ENCODE measurements at regions not wholly inside any gene's neighbourhood (a gene's known extent, or its start where the extent isn't known, plus 50 kb on each side); places are given as distances from the start of the nearest gene placed in this dataset.

DNA sequence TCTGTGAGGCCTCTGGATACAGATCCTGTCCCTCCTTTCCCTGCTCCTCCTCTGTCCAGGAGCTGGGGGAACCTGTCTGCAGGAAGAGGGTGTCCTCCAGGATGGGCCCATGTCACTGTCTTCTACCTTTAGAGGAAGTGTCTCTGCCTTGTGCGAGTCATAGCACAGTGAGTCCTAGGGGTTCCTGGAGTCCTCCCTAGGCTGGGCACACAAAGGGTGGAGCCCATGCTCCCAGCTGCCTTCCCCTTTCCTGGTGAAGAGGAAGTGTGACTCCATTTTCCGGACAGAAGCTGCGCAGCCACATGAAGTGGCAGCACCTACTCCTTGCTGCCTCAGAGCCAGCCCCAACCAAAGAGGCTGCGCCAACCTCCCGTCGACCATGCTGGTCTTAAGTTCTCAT, 112.2 kb downstream of the CTTN start:
- Histone ChIP-seq H3K9me2 (ENCODE audit: insufficient read depth) (no peaks in the 10 kb centered on the region), H3F3A (ENCODE audit: insufficient read depth, low read depth) (peaks cover 12% of the 10 kb centered on the region; the same call in 1 of the 2 replicates), H3K27me3 (ENCODE audit: insufficient read depth, low read depth) (no peaks in the 10 kb centered on the region), H3K4me2 (no peak overlapping the region), H3K4me3 (no peak overlapping the region), H4K20me1 (ENCODE audit: insufficient read depth) (peaks cover 7% of the 10 kb centered on the region), H2AFZ (no peak overlapping the region), H3K9me3 (ENCODE audit: insufficient read depth, low read depth) (peaks cover 13% of the 10 kb centered on the region), H3K27ac (no peak overlapping the region), H3K36me3 (ENCODE audit: low read depth) (no peaks in the 10 kb centered on the region), H3K79me2 (ENCODE audit: low read depth) (no peaks in the 10 kb centered on the region), H3K4me1 (replicated peaks; ENCODE audit: insufficient read depth) (peaks cover 5% of the 10 kb centered on the region; the same call in 1 of the 2 replicates)
- intact Hi-C loops (cut with micrococcal nuclease; ENCODE audit: unreplicated experiment): no loop called here
- BruUV-seq (replicated peaks): no TSS peak
- DNase-seq: no peak
- ChIA-PET POLR2A (ENCODE audit: unreplicated experiment) (no interaction called here), CTCF (no interaction called here)
- no peak for TF ChIP-seq EZH2 (IDR thresholded peaks at IDR 0.05; ENCODE audit: low read depth)

DNA sequence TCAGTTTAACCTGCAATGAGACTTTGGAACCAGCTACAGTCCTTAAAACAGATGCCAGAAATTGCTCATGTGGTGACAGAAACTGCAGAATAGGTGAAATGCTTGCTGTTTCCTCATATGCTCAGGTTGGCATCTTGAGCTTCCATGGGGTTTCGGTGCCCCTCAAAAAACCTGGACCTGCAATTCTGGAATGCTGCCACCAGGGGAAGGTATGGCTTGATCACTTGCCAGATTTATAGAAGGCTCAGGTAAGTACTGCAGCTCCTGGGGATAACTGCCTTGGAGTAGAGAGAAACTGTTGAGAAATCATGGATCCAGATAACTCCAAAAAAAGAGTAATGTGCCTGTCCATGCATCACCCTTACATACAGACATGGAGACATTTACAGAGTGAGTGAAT, 113.0 kb downstream of the CTTN start:
- Histone ChIP-seq H3K4me1 (replicated peaks; ENCODE audit: insufficient read depth) (peaks cover 5% of the 10 kb centered on the region; the same call in 1 of the 2 replicates), H3K9me2 (ENCODE audit: insufficient read depth) (no peaks in the 10 kb centered on the region), H3K36me3 (ENCODE audit: low read depth) (no peaks in the 10 kb centered on the region), H3K9me3 (ENCODE audit: insufficient read depth, low read depth) (peaks cover 13% of the 10 kb centered on the region), H2AFZ (no peak overlapping the region), H4K20me1 (ENCODE audit: insufficient read depth) (peaks cover 3% of the 10 kb centered on the region), H3K4me2 (no peak overlapping the region), H3F3A (ENCODE audit: insufficient read depth, low read depth) (peaks cover 12% of the 10 kb centered on the region; the same call in 1 of the 2 replicates), H3K27me3 (ENCODE audit: insufficient read depth, low read depth) (no peaks in the 10 kb centered on the region), H3K27ac (no peak overlapping the region), H3K79me2 (ENCODE audit: low read depth) (no peaks in the 10 kb centered on the region), H3K4me3 (no peak overlapping the region)
- intact Hi-C loops (cut with micrococcal nuclease; ENCODE audit: unreplicated experiment): no loop called here
- BruUV-seq (replicated peaks): no TSS peak
- TF ChIP-seq, protein P1, sequence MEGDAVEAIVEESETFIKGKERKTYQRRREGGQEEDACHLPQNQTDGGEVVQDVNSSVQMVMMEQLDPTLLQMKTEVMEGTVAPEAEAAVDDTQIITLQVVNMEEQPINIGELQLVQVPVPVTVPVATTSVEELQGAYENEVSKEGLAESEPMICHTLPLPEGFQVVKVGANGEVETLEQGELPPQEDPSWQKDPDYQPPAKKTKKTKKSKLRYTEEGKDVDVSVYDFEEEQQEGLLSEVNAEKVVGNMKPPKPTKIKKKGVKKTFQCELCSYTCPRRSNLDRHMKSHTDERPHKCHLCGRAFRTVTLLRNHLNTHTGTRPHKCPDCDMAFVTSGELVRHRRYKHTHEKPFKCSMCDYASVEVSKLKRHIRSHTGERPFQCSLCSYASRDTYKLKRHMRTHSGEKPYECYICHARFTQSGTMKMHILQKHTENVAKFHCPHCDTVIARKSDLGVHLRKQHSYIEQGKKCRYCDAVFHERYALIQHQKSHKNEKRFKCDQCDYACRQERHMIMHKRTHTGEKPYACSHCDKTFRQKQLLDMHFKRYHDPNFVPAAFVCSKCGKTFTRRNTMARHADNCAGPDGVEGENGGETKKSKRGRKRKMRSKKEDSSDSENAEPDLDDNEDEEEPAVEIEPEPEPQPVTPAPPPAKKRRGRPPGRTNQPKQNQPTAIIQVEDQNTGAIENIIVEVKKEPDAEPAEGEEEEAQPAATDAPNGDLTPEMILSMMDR (conservative IDR thresholded peaks at IDR 0.05): peak; percentile 51; the same call in 1 of the 2 replicates
- no peak for TF ChIP-seq EZH2 (IDR thresholded peaks at IDR 0.05; ENCODE audit: low read depth)
- ChIA-PET CTCF (no interaction called here), POLR2A (ENCODE audit: unreplicated experiment) (no interaction called here)
- DNase-seq: no peak

DNA sequence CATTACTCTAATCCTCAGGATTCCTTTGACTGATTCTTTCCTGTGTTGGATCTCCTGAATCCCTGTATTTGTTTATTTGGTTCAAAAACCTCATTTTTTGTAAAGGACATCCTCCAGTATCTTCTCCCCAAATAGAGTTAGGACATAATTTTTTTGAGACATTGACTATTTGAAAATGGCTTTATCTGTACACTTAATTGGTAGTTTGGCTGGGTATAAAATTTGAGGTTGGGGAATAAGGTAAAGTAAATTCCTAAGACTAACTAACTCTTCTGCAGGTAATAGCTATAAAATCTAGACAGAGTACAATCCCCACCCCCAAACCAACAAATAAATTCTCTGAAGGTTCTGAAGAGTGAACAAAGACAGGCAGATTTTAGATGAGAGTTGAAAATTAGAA, 114.4 kb downstream of the CTTN start:
- no peak overlapping the region for H3K27ac ChIP-seq
- H3F3A ChIP-seq (ENCODE audit: insufficient read depth, low read depth): peaks cover 12% of the 10 kb centered on the region; the same call in 1 of the 2 replicates
- peaks cover 13% of the 10 kb centered on the region for H3K9me3 ChIP-seq (ENCODE audit: insufficient read depth, low read depth)
- no peaks in the 10 kb centered on the region for H3K27me3 ChIP-seq (ENCODE audit: insufficient read depth, low read depth)
- H3K4me1 ChIP-seq (replicated peaks; ENCODE audit: insufficient read depth): peaks cover 5% of the 10 kb centered on the region; the same call in 1 of the 2 replicates
- H4K20me1 ChIP-seq (ENCODE audit: insufficient read depth): peaks cover 3% of the 10 kb centered on the region
- ChIA-PET POLR2A (ENCODE audit: unreplicated experiment) (no interaction called here), CTCF (interaction anchor here (0.8 kb wide), 2 partner anchors 30 to 32 kb away, joined by 3 to 4 read pairs; no protein-coding TSS in a partner anchor)
- no peak overlapping the region for H3K4me3 ChIP-seq
- BruUV-seq (replicated peaks): no TSS peak
- TF ChIP-seq, protein P1 (conservative IDR thresholded peaks at IDR 0.05): no peak
- no peak for TF ChIP-seq EZH2 (IDR thresholded peaks at IDR 0.05; ENCODE audit: low read depth)
- intact Hi-C loops (cut with micrococcal nuclease; ENCODE audit: unreplicated experiment): no loop called here
- H3K9me2 ChIP-seq (ENCODE audit: insufficient read depth): no peaks in the 10 kb centered on the region
- H2AFZ ChIP-seq: no peak overlapping the region
- H3K36me3 ChIP-seq (ENCODE audit: low read depth): no peaks in the 10 kb centered on the region
- no peaks in the 10 kb centered on the region for H3K79me2 ChIP-seq (ENCODE audit: low read depth)
- H3K4me2 ChIP-seq: no peak overlapping the region
- no peak for DNase-seq

DNA sequence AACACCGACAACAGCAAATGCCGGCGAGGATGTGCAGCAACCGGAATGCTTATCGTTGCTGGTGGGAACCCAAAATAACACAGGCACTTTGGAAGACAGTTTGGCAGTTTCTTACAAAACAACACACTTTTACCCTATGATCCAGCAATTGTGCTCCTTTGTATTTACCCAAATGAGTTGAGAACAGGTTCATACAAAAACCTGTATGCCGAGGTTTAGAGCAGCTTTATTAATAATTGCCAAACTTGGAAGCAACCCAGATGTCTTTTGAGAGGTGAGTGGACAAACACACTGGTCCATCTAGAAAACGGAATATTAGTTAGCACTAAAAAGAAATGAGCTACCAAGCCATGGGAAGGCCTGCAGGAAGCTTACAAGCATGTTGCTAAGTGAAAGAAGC, 118.9 kb downstream of the CTTN start:
- Histone ChIP-seq H3K9me3 (ENCODE audit: insufficient read depth, low read depth) (peaks cover 10% of the 10 kb centered on the region), H3K36me3 (ENCODE audit: low read depth) (no peaks in the 10 kb centered on the region), H3K27me3 (ENCODE audit: insufficient read depth, low read depth) (no peaks in the 10 kb centered on the region), H3K4me2 (no peak overlapping the region), H3K4me3 (no peak overlapping the region), H3K79me2 (ENCODE audit: low read depth) (no peaks in the 10 kb centered on the region), H3K4me1 (replicated peaks; ENCODE audit: insufficient read depth) (peaks cover 5% of the 10 kb centered on the region; the same call in 1 of the 2 replicates), H3K9me2 (ENCODE audit: insufficient read depth) (no peaks in the 10 kb centered on the region), H3F3A (ENCODE audit: insufficient read depth, low read depth) (peaks cover 12% of the 10 kb centered on the region; the same call in 1 of the 2 replicates), H4K20me1 (ENCODE audit: insufficient read depth) (peaks cover 8% of the 10 kb centered on the region), H2AFZ (no peak overlapping the region), H3K27ac (no peak overlapping the region)
- CTCF ChIA-PET: no interaction called here
- no peak for DNase-seq
- intact Hi-C loops (cut with micrococcal nuclease; ENCODE audit: unreplicated experiment): no loop called here
- no peak for TF ChIP-seq EZH2 (IDR thresholded peaks at IDR 0.05; ENCODE audit: low read depth)
- TF ChIP-seq, protein P1 (conservative IDR thresholded peaks at IDR 0.05): no peak
- POLR2A ChIA-PET (ENCODE audit: unreplicated experiment): no interaction called here
- no TSS peak for BruUV-seq (replicated peaks)
